ENCODE measurements at regions not wholly inside any gene's neighbourhood (a gene's known extent, or its start where the extent isn't known, plus 50 kb on each side); places are given as distances from the start of the nearest gene placed in this dataset.

DNA sequence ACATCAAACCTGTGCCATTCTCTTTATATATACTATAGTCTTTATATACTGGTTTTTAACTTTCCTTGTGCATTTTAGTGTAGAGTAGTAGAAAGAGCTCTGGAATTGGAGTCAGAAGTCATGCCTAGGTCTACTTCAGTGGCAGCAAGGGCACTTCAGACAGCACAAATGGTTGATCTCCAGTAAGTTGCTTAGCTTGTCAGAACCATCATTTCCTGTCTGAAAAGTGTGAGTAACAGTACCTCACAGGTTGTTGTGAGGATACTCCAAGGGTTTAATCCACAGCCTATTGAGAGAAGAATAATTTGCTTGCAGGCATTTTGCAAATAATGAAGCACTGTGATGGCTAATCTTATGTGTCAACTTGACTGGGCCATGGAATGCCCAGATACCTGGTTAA is 95.8 kb upstream of the NR4A3 start:
- Histone ChIP-seq H3K4me3 (no peak overlapping the region), H3K4me1 (no peaks in the 10 kb centered on the region), H3K27me3 (no peaks in the 10 kb centered on the region), H3K36me3 (no peaks in the 10 kb centered on the region), H3K27ac (no peak overlapping the region), H3K9me3 (no peaks in the 10 kb centered on the region)
- TF ChIP-seq POLR2AphosphoS5 (IDR thresholded peaks at IDR 0.05) (no peak), POLR2A (IDR thresholded peaks at IDR 0.05) (no peak), EP300 (IDR thresholded peaks at IDR 0.05) (no peak)
- TF ChIP-seq, protein P1, sequence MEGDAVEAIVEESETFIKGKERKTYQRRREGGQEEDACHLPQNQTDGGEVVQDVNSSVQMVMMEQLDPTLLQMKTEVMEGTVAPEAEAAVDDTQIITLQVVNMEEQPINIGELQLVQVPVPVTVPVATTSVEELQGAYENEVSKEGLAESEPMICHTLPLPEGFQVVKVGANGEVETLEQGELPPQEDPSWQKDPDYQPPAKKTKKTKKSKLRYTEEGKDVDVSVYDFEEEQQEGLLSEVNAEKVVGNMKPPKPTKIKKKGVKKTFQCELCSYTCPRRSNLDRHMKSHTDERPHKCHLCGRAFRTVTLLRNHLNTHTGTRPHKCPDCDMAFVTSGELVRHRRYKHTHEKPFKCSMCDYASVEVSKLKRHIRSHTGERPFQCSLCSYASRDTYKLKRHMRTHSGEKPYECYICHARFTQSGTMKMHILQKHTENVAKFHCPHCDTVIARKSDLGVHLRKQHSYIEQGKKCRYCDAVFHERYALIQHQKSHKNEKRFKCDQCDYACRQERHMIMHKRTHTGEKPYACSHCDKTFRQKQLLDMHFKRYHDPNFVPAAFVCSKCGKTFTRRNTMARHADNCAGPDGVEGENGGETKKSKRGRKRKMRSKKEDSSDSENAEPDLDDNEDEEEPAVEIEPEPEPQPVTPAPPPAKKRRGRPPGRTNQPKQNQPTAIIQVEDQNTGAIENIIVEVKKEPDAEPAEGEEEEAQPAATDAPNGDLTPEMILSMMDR (IDR thresholded peaks at IDR 0.05): no peak
- intact Hi-C loops (cut with DNase I; ENCODE audit: low total_unique reads): no loop called here
- DNase-seq: no peak

DNA sequence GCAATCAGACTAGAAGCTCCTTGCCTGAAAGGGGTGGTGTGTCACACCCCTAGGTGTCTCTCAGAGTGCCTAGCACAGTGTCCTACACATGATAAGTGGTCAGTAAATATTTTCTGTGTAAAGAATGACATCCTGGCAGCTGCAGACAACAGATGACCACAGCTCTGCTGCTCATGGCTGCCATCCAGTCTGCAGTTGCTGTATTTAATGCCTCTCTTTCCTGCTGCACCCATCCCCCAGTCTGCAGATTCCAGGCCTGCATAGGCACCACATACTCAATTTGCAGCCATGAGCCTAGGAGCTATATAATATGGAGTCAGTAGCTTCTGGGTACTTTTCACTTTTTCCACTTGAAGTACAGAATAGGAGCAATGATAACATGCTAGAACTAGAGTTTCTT is 94.9 kb upstream of the NR4A3 start:
- intact Hi-C loops (cut with DNase I; ENCODE audit: low total_unique reads): no loop called here

DNA sequence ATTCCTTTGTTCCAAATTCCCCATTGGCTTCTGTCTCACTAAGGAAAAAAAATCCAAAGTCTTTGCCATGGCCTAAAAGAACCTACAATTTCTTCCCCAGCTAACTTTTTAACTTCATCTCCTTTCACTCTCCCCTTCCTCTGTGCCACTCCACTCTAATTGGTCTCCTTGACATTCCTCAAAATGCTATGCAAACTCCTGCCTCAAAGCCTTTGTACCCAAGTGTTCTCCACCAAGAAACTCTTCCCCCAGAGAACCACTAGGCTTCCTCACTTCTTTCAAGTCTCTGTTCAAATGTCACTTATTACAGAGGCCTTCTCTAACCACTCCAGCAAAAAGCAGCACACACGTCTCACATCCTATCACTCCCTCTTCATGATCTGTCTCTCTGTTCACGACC is 91.6 kb upstream of the NR4A3 start:
- TF ChIP-seq, protein P1 (IDR thresholded peaks at IDR 0.05): no peak
- TF ChIP-seq EP300 (IDR thresholded peaks at IDR 0.05) (no peak), POLR2A (IDR thresholded peaks at IDR 0.05) (no peak), POLR2AphosphoS5 (IDR thresholded peaks at IDR 0.05) (no peak)
- H3K27ac ChIP-seq: no peak overlapping the region
- DNase-seq: no peak
- intact Hi-C loops (cut with DNase I; ENCODE audit: low total_unique reads): no loop called here
- no peaks in the 10 kb centered on the region for H3K36me3 ChIP-seq
- 79 to 92% (median 88%) methylated on average over 2 of the region's 2 CpGs for WGBS, 5 donors
- peaks cover 0 to 12% (median 2%) of the 10 kb centered on the region in 4 donors for H3K4me1 ChIP-seq
- no peaks in the 10 kb centered on the region for H3K27me3 ChIP-seq
- H3K9me3 ChIP-seq: no peaks in the 10 kb centered on the region
- H3K4me3 ChIP-seq: no peak overlapping the region

More for the DNA sequence above, 94.9 kb upstream of the NR4A3 start:
- Histone ChIP-seq H3K27ac (no peak overlapping the region), H3K4me1 (no peaks in the 10 kb centered on the region), H3K9me3 (no peaks in the 10 kb centered on the region), H3K27me3 (no peaks in the 10 kb centered on the region), H3K36me3 (no peaks in the 10 kb centered on the region), H3K4me3 (no peak overlapping the region)
- TF ChIP-seq EP300 (IDR thresholded peaks at IDR 0.05) (no peak), POLR2A (IDR thresholded peaks at IDR 0.05) (no peak), POLR2AphosphoS5 (IDR thresholded peaks at IDR 0.05) (no peak)
- TF ChIP-seq, protein P1 (IDR thresholded peaks at IDR 0.05): no peak
- DNase-seq: peak in 1 of 2 donors; percentile 38

DNA sequence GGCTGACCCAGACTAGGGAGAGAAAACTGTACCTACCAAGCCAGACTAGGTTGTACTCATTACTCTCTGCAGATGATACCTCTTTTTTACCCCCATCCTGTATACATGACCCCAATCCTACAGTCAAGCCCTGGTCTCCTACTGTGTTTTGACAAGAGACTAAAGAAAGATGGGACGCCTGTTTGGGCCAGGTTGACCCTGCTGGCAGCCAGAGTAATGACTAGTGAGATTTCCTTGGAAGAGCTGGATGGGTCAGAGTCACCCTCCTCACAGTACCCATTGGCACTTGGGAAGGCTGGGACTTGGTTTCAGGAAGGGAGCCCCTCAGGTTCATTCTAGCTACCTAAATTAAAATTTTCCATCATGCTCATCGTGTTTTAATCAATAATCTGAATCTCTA is 89.7 kb upstream of the NR4A3 start:
- TF ChIP-seq POLR2AphosphoS5 (IDR thresholded peaks at IDR 0.05) (no peak), EP300 (IDR thresholded peaks at IDR 0.05) (no peak), POLR2A (IDR thresholded peaks at IDR 0.05) (no peak)
- TF ChIP-seq, protein P1 (IDR thresholded peaks at IDR 0.05): no peak
- intact Hi-C loops (cut with DNase I; ENCODE audit: low total_unique reads): no loop called here
- no peak for DNase-seq
- no peaks in the 10 kb centered on the region for H3K36me3 ChIP-seq
- H3K4me3 ChIP-seq: no peak overlapping the region
- H3K4me1 ChIP-seq: peaks cover 0 to 12% (median 2%) of the 10 kb centered on the region in 4 donors
- H3K9me3 ChIP-seq: no peaks in the 10 kb centered on the region
- 65 to 75% (median 74%) methylated on average over 2 of the region's 2 CpGs for WGBS, 5 donors
- peak overlapping the region in 1 of 5 donors; percentile 36 for H3K27ac ChIP-seq
- H3K27me3 ChIP-seq: no peaks in the 10 kb centered on the region
